ENCODE measurements at regions not wholly inside any gene's neighbourhood (a gene's known extent, or its start where the extent isn't known, plus 50 kb on each side); places are given as distances from the start of the nearest gene placed in this dataset.

GRCh38 chr2:14872779-14873325, 240.3 kb downstream of the LRATD1 start:
- TF ChIP-seq POLR2A (IDR thresholded peaks at IDR 0.05) (no peak), CTCF (IDR thresholded peaks at IDR 0.05) (no peak)

Data from ovary (tissue), 3 donors.